Suprapubic skin (tissue), 4 donors: ENCODE measurements at regions not wholly inside any gene's neighbourhood (a gene's known extent, or its start where the extent isn't known, plus 50 kb on each side); places are given as distances from the start of the nearest gene placed in this dataset.

Experiments
- DNase-seq, 2 donors: peaks; one replicate each; pipeline ENCODE4 v3.0.0-alpha.2; 2019; ENCODE audit warnings: low spot score in 2 of 2
- H3K27ac ChIP-seq: fragments of 200-600 bp; sonication (generic); one replicate; pipeline ENCODE4 v1.5.1; 2019
- H3K27me3 ChIP-seq: fragments of 200-600 bp; sonication (generic); one replicate; pipeline ENCODE4 v1.5.1; 2019
- H3K36me3 ChIP-seq: fragments of 200-600 bp; sonication (generic); one replicate; pipeline ENCODE4 v1.5.1; 2019
- H3K4me1 ChIP-seq: fragments of 200-600 bp; sonication (generic); one replicate; pipeline ENCODE4 v1.5.1; 2019
- H3K4me3 ChIP-seq: fragments of 200-600 bp; sonication (generic); one replicate; pipeline ENCODE4 v1.5.1; 2019; ENCODE audit warnings: mild to moderate bottlenecking
- H3K9me3 ChIP-seq: fragments of 200-600 bp; sonication (generic); one replicate; pipeline ENCODE4 v1.5.1; 2019
- CTCF ChIP-seq, 2 donors: fragments of 200-600 bp in 1 of 2; fragments of 450-650 bp in 1 of 2; sonication (generic) in 1 of 2; IDR thresholded peaks; one replicate each; pipeline ENCODE4 v1.5.1; 2016 to 2019; ENCODE audit warnings: antibody characterized with exemption in 2 of 2, mild to moderate bottlenecking in 1 of 2, moderate library complexity in 1 of 2
- EP300 ChIP-seq: sonication (generic); formaldehyde crosslinking; IDR thresholded peaks from one replicate; pipeline ENCODE4 v1.6.1; 2017; ENCODE audit warnings: antibody characterized with exemption
- POLR2A ChIP-seq, 2 donors: fragments of 450-650 bp; IDR thresholded peaks; one replicate each; pipeline ENCODE4 v1.6.1; 2017; ENCODE audit warnings: antibody characterized with exemption in 2 of 2, mild to moderate bottlenecking in 2 of 2, moderate library complexity in 2 of 2
- POLR2AphosphoS5 ChIP-seq, 3 donors: sonication (generic); formaldehyde crosslinking; IDR thresholded peaks; one replicate each; pipeline ENCODE4 v1.6.1; 2017; ENCODE audit warnings: antibody characterized with exemption in 3 of 3
- WGBS: methylation state at CpG from one replicate; pipeline ENCODE4 v1.1.5; 2018; 5-methylcytosine and 5-hydroxymethylcytosine counted together

- no peaks in the 10 kb centered on the region for H3K9me3 ChIP-seq
- H3K27ac ChIP-seq = no peak overlapping the region
- no peaks in the 10 kb centered on the region for H3K36me3 ChIP-seq
- no peak for DNase-seq
- no peaks in the 10 kb centered on the region for H3K27me3 ChIP-seq
- 82% methylated on average over 6 of the region's 6 CpGs for WGBS
- H3K4me1 ChIP-seq = no peaks in the 10 kb centered on the region
- H3K4me3 ChIP-seq = no peak overlapping the region
- TF ChIP-seq CTCF (IDR thresholded peaks at IDR 0.05) (no peak), POLR2A (IDR thresholded peaks at IDR 0.05) (no peak), POLR2AphosphoS5 (IDR thresholded peaks at IDR 0.05) (no peak), EP300 (no peak)
These were observed 76.0 kb upstream of the ATF3 start for GRCh38 chr1:212532469-212533147.

GRCh38 chr1:212533148-212533517 is 75.4 kb upstream of the ATF3 start:
- TF ChIP-seq POLR2A (IDR thresholded peaks at IDR 0.05) = no peak
- TF ChIP-seq CTCF (IDR thresholded peaks at IDR 0.05) = no peak
- no peak for TF ChIP-seq EP300
- no peak for TF ChIP-seq POLR2AphosphoS5 (IDR thresholded peaks at IDR 0.05)
- no peak for DNase-seq
- WGBS = 94% methylated on average over 3 of the region's 3 CpGs
- H3K36me3 ChIP-seq = no peaks in the 10 kb centered on the region
- no peaks in the 10 kb centered on the region for H3K4me1 ChIP-seq
- H3K27ac ChIP-seq = no peak overlapping the region
- H3K27me3 ChIP-seq = no peaks in the 10 kb centered on the region
- H3K4me3 ChIP-seq = no peak overlapping the region
- H3K9me3 ChIP-seq = no peaks in the 10 kb centered on the region

- 97% methylated on average over 6 of the region's 6 CpGs for WGBS
- no peak for TF ChIP-seq POLR2AphosphoS5 (IDR thresholded peaks at IDR 0.05)
- no peak for TF ChIP-seq CTCF (IDR thresholded peaks at IDR 0.05)
- TF ChIP-seq POLR2A (IDR thresholded peaks at IDR 0.05) = no peak
- TF ChIP-seq EP300 = no peak
These were observed 72.0 kb upstream of the ATF3 start for GRCh38 chr1:212536586-212536985.

GRCh38 chr1:212537610-212538009 is 71.0 kb upstream of the ATF3 start:
- H3K9me3 ChIP-seq = no peaks in the 10 kb centered on the region
- no peak overlapping the region for H3K4me3 ChIP-seq
- no peaks in the 10 kb centered on the region for H3K4me1 ChIP-seq
- no peaks in the 10 kb centered on the region for H3K36me3 ChIP-seq
- no peaks in the 10 kb centered on the region for H3K27me3 ChIP-seq
- WGBS = 0% methylated on average over 1 of the region's 1 CpG
- no peak for DNase-seq
- TF ChIP-seq POLR2AphosphoS5 (IDR thresholded peaks at IDR 0.05) = no peak
- TF ChIP-seq CTCF (IDR thresholded peaks at IDR 0.05) = no peak
- TF ChIP-seq EP300 = no peak
- TF ChIP-seq POLR2A (IDR thresholded peaks at IDR 0.05) = no peak
- no peak overlapping the region for H3K27ac ChIP-seq

More at GRCh38 chr1:212536586-212536985, 72.0 kb upstream of the ATF3 start:
- Histone ChIP-seq H3K9me3 (no peaks in the 10 kb centered on the region), H3K27me3 (no peaks in the 10 kb centered on the region), H3K4me3 (no peak overlapping the region), H3K36me3 (no peaks in the 10 kb centered on the region), H3K27ac (no peak overlapping the region), H3K4me1 (no peaks in the 10 kb centered on the region)
- no peak for DNase-seq

GRCh38 chr1:212539737-212540430 is 68.7 kb upstream of the ATF3 start:
- DNase-seq = no peak
- H3K4me3 ChIP-seq = no peak overlapping the region
- TF ChIP-seq CTCF (IDR thresholded peaks at IDR 0.05) (no peak), POLR2A (IDR thresholded peaks at IDR 0.05) (no peak), POLR2AphosphoS5 (IDR thresholded peaks at IDR 0.05) (no peak), EP300 (no peak)
- no peaks in the 10 kb centered on the region for H3K4me1 ChIP-seq
- no peaks in the 10 kb centered on the region for H3K27me3 ChIP-seq
- H3K27ac ChIP-seq = no peak overlapping the region
- no peaks in the 10 kb centered on the region for H3K36me3 ChIP-seq
- 82% methylated on average over 6 of the region's 6 CpGs for WGBS
- H3K9me3 ChIP-seq = no peaks in the 10 kb centered on the region
